OCI-LY7 (cell line): ENCODE measurements at regions not wholly inside any gene's neighbourhood (a gene's known extent, or its start where the extent isn't known, plus 50 kb on each side); places are given as distances from the start of the nearest gene placed in this dataset.

Source experiments
- CTCF ChIP-seq: fragments of 200-600 bp; sonication (generic); conservative IDR thresholded peaks from 2 replicates; pipeline ENCODE4 v1.5.1; 2014; ENCODE audit warnings: mild to moderate bottlenecking, antibody characterized with exemption, low read length, moderate library complexity, mixed read lengths
- EZH2phosphoT487 ChIP-seq: fragments of 200-600 bp; sonication (generic); IDR thresholded peaks from 2 replicates; pipeline ENCODE4 v1.6.1; 2018; ENCODE audit warnings: low read depth, borderline replicate concordance, mild to moderate bottlenecking, mixed run types, antibody characterized with exemption, low read length, moderate library complexity, mixed read lengths

- TF ChIP-seq CTCF (no peak), EZH2phosphoT487 (no peak)
These were observed 151.1 kb upstream of the HNMT start for GRCh38 chr2:137813176-137813575.
